Naive thymus-derived CD4-positive, alpha-beta T cell (primary cell): ENCODE measurements at regions not wholly inside any gene's neighbourhood (a gene's known extent, or its start where the extent isn't known, plus 50 kb on each side); places are given as distances from the start of the nearest gene placed in this dataset.

Experiments used
- ATAC-seq: fragments of 150-1000 bp; cut with Tn5 transposase; 2 replicates; pipeline ENCODE4 v1.10.0; 2021; ENCODE audit warnings: mild to moderate bottlenecking, moderate library complexity
- CTCF ChIA-PET: fragments of 350-600 bp; sonication (Branson Sonifier 250); formaldehyde crosslinking; loops from one replicate; lab custom pipeline; 2021; ENCODE audit warnings: antibody characterized with exemption; lab: Charles Lee
- POLR2A ChIA-PET: fragments of 350-600 bp; sonication (Branson Sonifier 250); formaldehyde crosslinking; loops from one replicate; lab custom pipeline; 2021; ENCODE audit warnings: antibody characterized with exemption, inconsistent platforms; lab: Charles Lee
- DNase-seq, 9 donors: peaks; one replicate each; pipeline versions ENCODE4 v3.0.0 to v3.0.0-alpha.2; 2020 to 2022; ENCODE audit warnings: mixed read lengths in 1 of 9
- H3K27ac ChIP-seq: one replicate; pipeline ENCODE4 v1.7.0; 2013; ENCODE audit warnings: mild to moderate bottlenecking, low read depth, low read length, moderate library complexity
- H3K27me3 ChIP-seq, 2 donors: one replicate each; pipeline ENCODE4 v1.7.0; 2013; ENCODE audit warnings: low read length in 2 of 2, mild to moderate bottlenecking in 2 of 2, moderate library complexity in 2 of 2; ENCODE audit not compliant: control insufficient read depth in 2 of 2, insufficient read depth in 2 of 2
- H3K36me3 ChIP-seq, 3 experiments: 1 replicate in 2 of 3; 2 replicates in 1 of 3; pipeline ENCODE4 v1.7.0; 2013; ENCODE audit warnings: low read length in 3 of 3, mild to moderate bottlenecking in 3 of 3, moderate library complexity in 1 of 3; ENCODE audit not compliant: insufficient read depth in 3 of 3, control insufficient read depth in 2 of 3
- H3K4me1 ChIP-seq, 2 donors: one replicate each; pipeline ENCODE4 v1.7.0; 2013; ENCODE audit warnings: low read length in 2 of 2, mild to moderate bottlenecking in 2 of 2, moderate library complexity in 1 of 2; ENCODE audit not compliant: control insufficient read depth in 2 of 2, insufficient read depth in 2 of 2
- H3K4me3 ChIP-seq: 2 replicates; pipeline ENCODE4 v1.7.0; 2013; ENCODE audit warnings: mild to moderate bottlenecking, low read length
- H3K9me3 ChIP-seq, 3 experiments: 1 replicate in 2 of 3; 2 replicates in 1 of 3; pipeline ENCODE4 v1.7.0; 2013; ENCODE audit warnings: low read length in 3 of 3; ENCODE audit not compliant: control insufficient read depth in 2 of 3
- H3K27ac Mint-ChIP-seq, 9 donors: one replicate each; pipeline ENCODE4 v1.8.0; 2020 to 2022; ENCODE audit warnings: mixed read lengths in 9 of 9, mild to moderate bottlenecking in 8 of 9, moderate library complexity in 5 of 9, inconsistent platforms in 2 of 9
- H3K27me3 Mint-ChIP-seq, 5 donors: one replicate each; pipeline ENCODE4 v1.8.0; 2021 to 2022; ENCODE audit warnings: mixed read lengths in 5 of 5, mild to moderate bottlenecking in 1 of 5
- H3K36me3 Mint-ChIP-seq, 5 donors: one replicate each; pipeline ENCODE4 v1.8.0; 2020 to 2022; ENCODE audit warnings: mixed read lengths in 5 of 5, mild to moderate bottlenecking in 3 of 5, inconsistent platforms in 1 of 5
- H3K4me1 Mint-ChIP-seq, 7 donors: one replicate each; pipeline ENCODE4 v1.8.0; 2020 to 2022; ENCODE audit warnings: mixed read lengths in 7 of 7, mild to moderate bottlenecking in 3 of 7, inconsistent platforms in 1 of 7
- H3K4me3 Mint-ChIP-seq, 10 donors: one replicate each; pipeline ENCODE4 v1.8.0; 2020 to 2022; ENCODE audit warnings: mild to moderate bottlenecking in 10 of 10, mixed read lengths in 10 of 10, moderate library complexity in 6 of 10, inconsistent platforms in 2 of 10
- H3K9me3 Mint-ChIP-seq, 11 donors: one replicate each; pipeline ENCODE4 v1.8.0; 2020 to 2022; ENCODE audit warnings: mixed read lengths in 11 of 11, mild to moderate bottlenecking in 4 of 11, inconsistent platforms in 1 of 11, moderate library complexity in 1 of 11
- intact Hi-C, 2 donors: fragments of 100-400 bp; cut with micrococcal nuclease; formaldehyde crosslinking; loops; one replicate each; pipeline ENCODE4 v1.15.1; 2023

DNA sequence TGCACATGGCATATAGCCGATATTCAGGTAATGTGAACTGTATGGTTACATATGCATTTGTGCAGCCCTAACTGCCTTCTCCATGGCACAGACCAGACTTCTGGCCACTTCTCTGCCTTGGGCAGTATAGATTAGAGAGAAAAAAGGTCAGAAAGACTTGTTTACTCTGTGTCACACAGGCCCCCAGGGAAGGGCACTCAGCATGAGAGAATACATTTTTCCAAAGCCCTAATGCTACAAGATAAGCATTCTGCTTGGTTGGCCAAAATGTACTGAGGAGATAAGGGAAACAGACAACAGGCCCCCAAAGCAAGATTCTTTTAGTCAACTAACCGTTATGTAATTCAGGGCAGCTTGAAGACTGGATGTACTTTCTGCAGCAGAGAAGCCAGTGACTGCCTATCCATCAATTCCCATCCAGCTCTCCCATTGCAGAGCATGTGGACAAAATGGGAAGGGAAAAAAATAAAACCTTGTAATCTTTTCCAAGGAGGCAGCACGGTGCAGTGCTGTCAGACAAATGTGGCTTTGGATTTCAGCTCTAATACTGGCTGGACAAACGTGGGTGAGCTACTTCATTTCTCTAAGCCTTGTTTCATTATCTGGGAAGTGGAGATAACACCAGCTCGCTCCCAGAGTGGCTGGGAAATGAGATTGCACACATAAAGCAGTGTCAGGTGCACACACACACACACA is 205.9 kb downstream of the NSG2 start:
- POLR2A ChIA-PET = no interaction called here
- ATAC-seq (no peak), DNase-seq (no peak)
- H3K27me3 ChIP-seq = no peaks in the 10 kb centered on the region
- Mint-ChIP-seq H3K36me3 (peaks cover 0 to 8% (median 0%) of the 10 kb centered on the region in 5 donors), H3K27me3 (peaks cover 0 to 25% (median 4%) of the 10 kb centered on the region in 5 donors), H3K4me1 (no peaks in the 10 kb centered on the region), H3K9me3 (peaks cover 0 to 6% (median 2%) of the 10 kb centered on the region in 11 donors), H3K4me3 (no peak overlapping the region), H3K27ac (no peak overlapping the region)
- H3K4me3 ChIP-seq = no peak overlapping the region
- CTCF ChIA-PET = no interaction called here
- no peak overlapping the region for H3K27ac ChIP-seq
- H3K36me3 ChIP-seq = no peaks in the 10 kb centered on the region
- H3K9me3 ChIP-seq = no peaks in the 10 kb centered on the region
- intact Hi-C loops = no loop called here
- H3K4me1 ChIP-seq = no peaks in the 10 kb centered on the region

- Histone ChIP-seq H3K27me3 (no peaks in the 10 kb centered on the region), H3K9me3 (no peaks in the 10 kb centered on the region), H3K36me3 (no peaks in the 10 kb centered on the region), H3K4me3 (no peak overlapping the region), H3K4me1 (no peaks in the 10 kb centered on the region), H3K27ac (no peak overlapping the region)
- Mint-ChIP-seq H3K27me3 (peaks cover 0 to 25% (median 4%) of the 10 kb centered on the region in 5 donors), H3K4me3 (no peak overlapping the region), H3K27ac (no peak overlapping the region), H3K36me3 (peaks cover 0 to 8% (median 0%) of the 10 kb centered on the region in 5 donors), H3K4me1 (no peaks in the 10 kb centered on the region), H3K9me3 (peaks cover 0 to 6% (median 2%) of the 10 kb centered on the region in 11 donors)
- ChIA-PET POLR2A (no interaction called here), CTCF (no interaction called here)
- intact Hi-C loops = no loop called here
- DNase-seq (no peak), ATAC-seq (no peak)
Observed at GRCh38 chr5:174252121-174252520, 206.6 kb downstream of the NSG2 start.

GRCh38 chr5:174259696-174260420 is 214.4 kb downstream of the NSG2 start:
- Mint-ChIP-seq H3K27ac (no peak overlapping the region), H3K9me3 (peaks cover 0 to 4% (median 0%) of the 10 kb centered on the region in 11 donors), H3K27me3 (peaks cover 0 to 21% (median 8%) of the 10 kb centered on the region in 5 donors), H3K4me3 (no peak overlapping the region), H3K36me3 (peaks cover 0 to 3% (median 0%) of the 10 kb centered on the region in 5 donors), H3K4me1 (no peaks in the 10 kb centered on the region)
- H3K4me3 ChIP-seq = no peak overlapping the region
- intact Hi-C loops = no loop called here
- H3K4me1 ChIP-seq = no peaks in the 10 kb centered on the region
- POLR2A ChIA-PET = no interaction called here
- no peaks in the 10 kb centered on the region for H3K36me3 ChIP-seq
- H3K27me3 ChIP-seq = no peaks in the 10 kb centered on the region
- ATAC-seq = no peak
- DNase-seq = no peak
- CTCF ChIA-PET = no interaction called here
- H3K27ac ChIP-seq = no peak overlapping the region
- H3K9me3 ChIP-seq = no peaks in the 10 kb centered on the region

- POLR2A ChIA-PET = no interaction called here
Observed at GRCh38 chr5:174271316-174271715, 225.8 kb downstream of the NSG2 start.

DNA sequence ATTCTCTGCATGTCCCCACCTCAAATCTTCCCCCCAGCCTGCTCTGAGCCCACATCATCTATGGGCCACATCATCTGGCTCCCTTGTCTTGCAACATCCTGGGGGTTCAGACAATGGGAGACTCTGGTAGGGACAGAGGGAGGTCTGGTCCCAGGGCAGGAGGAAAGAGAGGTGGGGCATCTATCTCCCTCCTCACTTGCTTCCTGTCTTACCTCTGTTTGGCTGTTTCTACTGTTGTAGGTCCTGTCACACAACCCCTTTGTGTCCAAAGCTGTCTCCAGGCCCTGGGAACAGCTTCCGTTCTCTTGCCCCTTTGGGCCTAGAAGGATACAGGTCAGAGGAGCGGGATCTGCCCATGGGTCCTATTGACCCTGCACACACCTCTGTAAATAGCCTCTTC is 227.2 kb downstream of the NSG2 start:
- no peak overlapping the region for H3K27ac Mint-ChIP-seq
- peaks cover 0 to 4% (median 0%) of the 10 kb centered on the region in 5 donors for H3K27me3 Mint-ChIP-seq
- Histone ChIP-seq H3K4me1 (no peaks in the 10 kb centered on the region), H3K27me3 (no peaks in the 10 kb centered on the region), H3K27ac (no peak overlapping the region), H3K36me3 (no peaks in the 10 kb centered on the region), H3K4me3 (no peak overlapping the region), H3K9me3 (no peaks in the 10 kb centered on the region)
- POLR2A ChIA-PET = no interaction called here
- H3K4me3 Mint-ChIP-seq = no peak overlapping the region
- peaks cover 0 to 9% (median 4%) of the 10 kb centered on the region in 11 donors for H3K9me3 Mint-ChIP-seq
- ATAC-seq (no peak), DNase-seq (no peak)
- no peaks in the 10 kb centered on the region for H3K36me3 Mint-ChIP-seq
- CTCF ChIA-PET = no interaction called here
- intact Hi-C loops = no loop called here
- H3K4me1 Mint-ChIP-seq = no peaks in the 10 kb centered on the region

More at GRCh38 chr5:174271316-174271715, 225.8 kb downstream of the NSG2 start:
- H3K36me3 ChIP-seq = no peaks in the 10 kb centered on the region
- H3K27ac Mint-ChIP-seq = no peak overlapping the region
- CTCF ChIA-PET = no interaction called here
- ATAC-seq = no peak
- H3K4me3 Mint-ChIP-seq = no peak overlapping the region
- no peak overlapping the region for H3K27ac ChIP-seq
- intact Hi-C loops = no loop called here
- DNase-seq = no peak
- H3K9me3 Mint-ChIP-seq = peaks cover 0 to 9% (median 5%) of the 10 kb centered on the region in 11 donors
- no peaks in the 10 kb centered on the region for H3K4me1 Mint-ChIP-seq
- no peaks in the 10 kb centered on the region for H3K9me3 ChIP-seq
- no peaks in the 10 kb centered on the region for H3K4me1 ChIP-seq
- H3K36me3 Mint-ChIP-seq = no peaks in the 10 kb centered on the region
- H3K27me3 ChIP-seq = no peaks in the 10 kb centered on the region
- peaks cover 0 to 4% (median 0%) of the 10 kb centered on the region in 5 donors for H3K27me3 Mint-ChIP-seq
- no peak overlapping the region for H3K4me3 ChIP-seq

- Mint-ChIP-seq H3K4me1 (no peaks in the 10 kb centered on the region), H3K36me3 (no peaks in the 10 kb centered on the region), H3K4me3 (no peak overlapping the region), H3K27me3 (peaks cover 0 to 4% (median 0%) of the 10 kb centered on the region in 5 donors), H3K9me3 (peaks cover 0 to 9% (median 4%) of the 10 kb centered on the region in 11 donors), H3K27ac (no peak overlapping the region)
- H3K36me3 ChIP-seq = no peaks in the 10 kb centered on the region
- ChIA-PET CTCF (no interaction called here), POLR2A (no interaction called here)
- H3K9me3 ChIP-seq = no peaks in the 10 kb centered on the region
- no peak overlapping the region for H3K27ac ChIP-seq
- no peaks in the 10 kb centered on the region for H3K4me1 ChIP-seq
- no peak for DNase-seq
- intact Hi-C loops = no loop called here
- no peak for ATAC-seq
- no peaks in the 10 kb centered on the region for H3K27me3 ChIP-seq
- H3K4me3 ChIP-seq = no peak overlapping the region
Observed at GRCh38 chr5:174273325-174273724, 227.8 kb downstream of the NSG2 start.
